Renal cortical epithelial cell (primary cell): ENCODE measurements at regions not wholly inside any gene's neighbourhood (a gene's known extent, or its start where the extent isn't known, plus 50 kb on each side); places are given as distances from the start of the nearest gene placed in this dataset.

ENCODE experiments used
- DNase-seq: peaks from one replicate; pipeline ENCODE4 v3.0.0-alpha.2; 2011; ENCODE audit warnings: low read depth

GRCh38 chr1:79787631-79788030 is 781.1 kb upstream of the ADGRL4 start:
- DNase-seq = no peak

- DNase-seq = no peak
Observed at GRCh38 chr1:79785964-79786363, 779.4 kb upstream of the ADGRL4 start.

GRCh38 chr1:79785561-79785960 is 779.0 kb upstream of the ADGRL4 start:
- no peak for DNase-seq

- no peak for DNase-seq
Observed at GRCh38 chr1:79781261-79781660, 774.7 kb upstream of the ADGRL4 start.

GRCh38 chr1:79777481-79778219 is 771.1 kb upstream of the ADGRL4 start:
- DNase-seq = no peak

DNA sequence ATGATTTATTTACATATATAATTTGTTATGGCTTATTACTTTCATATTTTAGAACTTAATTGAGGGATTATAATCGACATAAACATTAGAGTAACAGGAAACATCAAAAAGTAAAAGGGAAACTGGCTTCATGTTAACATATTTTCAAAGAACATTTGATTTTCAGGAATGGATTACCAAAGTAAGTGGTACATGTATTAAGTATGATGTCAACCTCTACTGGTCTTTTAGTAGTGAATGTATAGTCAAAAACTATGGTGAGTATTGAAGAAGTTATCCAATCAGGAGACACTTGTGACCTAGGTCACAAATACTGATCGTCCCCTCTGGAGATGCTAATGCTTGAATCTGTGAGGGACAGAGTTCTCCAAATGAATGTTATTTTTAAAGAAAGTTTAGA is 768.9 kb upstream of the ADGRL4 start:
- DNase-seq = no peak

GRCh38 chr1:79773385-79773784 is 766.9 kb upstream of the ADGRL4 start:
- no peak for DNase-seq

DNA sequence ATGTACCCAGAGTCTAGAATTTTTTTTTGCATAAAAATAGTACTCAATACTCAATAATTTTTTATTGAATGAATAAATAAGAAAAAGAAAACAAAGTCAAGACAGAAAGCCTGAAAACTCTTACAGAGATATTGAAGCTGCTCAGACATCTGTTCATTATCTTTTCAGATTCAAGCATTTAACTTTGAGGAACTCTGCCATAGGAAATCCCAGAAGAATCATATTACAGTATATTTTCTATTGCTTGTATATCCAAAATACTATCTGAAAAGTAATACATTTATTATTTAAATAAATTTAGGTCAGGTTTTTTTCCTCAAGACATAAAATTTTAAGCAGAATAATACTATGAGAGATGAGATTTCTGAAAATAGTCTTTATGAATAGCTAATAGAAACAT is 755.9 kb upstream of the ADGRL4 start:
- DNase-seq = no peak

DNA sequence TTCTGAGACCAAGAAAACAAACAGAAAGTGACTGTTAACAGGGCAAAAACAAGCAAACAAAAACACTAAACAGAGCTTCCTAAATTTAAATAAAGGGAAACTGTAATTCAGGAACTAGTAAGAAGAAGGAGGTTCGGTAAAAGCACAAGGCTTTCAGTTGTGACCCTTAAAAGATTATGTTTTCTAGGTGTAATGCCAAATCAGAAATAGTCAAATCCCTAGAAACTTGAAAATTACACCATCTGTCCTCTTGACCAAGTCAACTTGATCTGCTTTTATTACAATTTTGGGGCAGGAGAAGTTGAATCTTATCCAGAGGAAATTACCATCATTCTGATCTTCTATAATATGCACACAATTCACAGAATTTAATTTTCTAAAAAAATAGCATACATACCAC is 754.0 kb upstream of the ADGRL4 start:
- DNase-seq = no peak

- peak; percentile 55 for DNase-seq
Observed at GRCh38 chr1:79749607-79750006, 743.1 kb upstream of the ADGRL4 start.

- DNase-seq = no peak
Observed at GRCh38 chr1:79745929-79746328, 739.4 kb upstream of the ADGRL4 start.

DNA sequence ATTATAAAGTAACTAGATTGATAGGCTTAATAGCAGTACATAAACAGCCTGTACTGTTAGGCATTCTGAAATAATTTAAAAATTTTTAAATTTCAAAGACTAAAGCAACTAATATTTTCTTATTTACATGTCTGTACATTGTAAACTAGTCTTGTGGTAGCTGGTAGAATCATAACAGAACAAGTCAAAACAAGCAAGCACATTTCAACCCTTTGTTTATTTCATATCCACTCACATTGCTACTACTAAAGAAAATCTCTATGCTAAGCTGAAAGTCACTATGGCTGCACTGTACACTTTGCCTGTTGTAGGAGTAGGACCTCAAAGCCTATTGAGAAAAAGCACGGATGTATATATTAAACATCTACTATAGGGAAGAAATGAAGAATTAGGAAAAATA is 738.2 kb upstream of the ADGRL4 start:
- no peak for DNase-seq

- no peak for DNase-seq
Observed at GRCh38 chr1:79741720-79742421, 735.3 kb upstream of the ADGRL4 start.

GRCh38 chr1:79738101-79738500 is 731.6 kb upstream of the ADGRL4 start:
- no peak for DNase-seq

DNA sequence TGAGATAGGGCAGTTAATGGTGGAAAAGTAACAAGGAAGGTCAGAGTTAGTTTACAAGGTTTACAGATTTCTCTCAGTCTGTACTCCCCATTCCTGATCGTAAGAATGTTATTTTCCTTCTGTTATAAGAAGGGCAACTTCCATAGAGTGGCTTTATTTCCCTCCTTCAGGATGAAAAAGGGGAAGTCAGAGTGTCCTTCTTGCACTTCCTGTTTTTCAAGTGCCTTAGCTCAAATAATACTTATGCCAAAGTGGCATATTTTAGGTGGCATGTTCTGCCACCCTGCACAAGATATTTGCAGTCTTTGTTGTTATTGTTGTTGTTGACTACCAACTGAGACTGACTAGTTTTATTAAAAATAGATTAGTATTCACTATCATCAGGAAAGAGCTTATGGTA is 730.7 kb upstream of the ADGRL4 start:
- DNase-seq = no peak

- DNase-seq = no peak
Observed at GRCh38 chr1:79732950-79733349, 726.4 kb upstream of the ADGRL4 start.

DNA sequence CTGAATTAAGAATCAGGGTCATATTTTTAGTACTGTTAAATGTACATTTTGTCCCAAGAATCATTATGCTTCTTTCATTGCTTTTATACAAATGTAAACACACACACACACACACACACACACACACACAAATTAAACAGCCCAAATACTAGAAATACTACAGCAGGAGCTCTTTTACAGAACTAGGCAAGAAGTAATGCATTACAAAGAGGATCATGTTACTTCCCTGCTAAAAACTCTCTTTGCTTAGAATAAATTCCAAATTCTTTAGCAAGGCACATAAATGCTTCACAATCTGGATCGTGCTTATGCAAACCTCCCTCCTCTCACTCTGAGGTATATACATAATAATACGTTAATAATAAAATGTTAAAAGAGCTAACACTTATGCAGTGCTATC is 720.4 kb upstream of the ADGRL4 start:
- DNase-seq = no peak

- no peak for DNase-seq
Observed at GRCh38 chr1:79726321-79726720, 719.8 kb upstream of the ADGRL4 start.

DNA sequence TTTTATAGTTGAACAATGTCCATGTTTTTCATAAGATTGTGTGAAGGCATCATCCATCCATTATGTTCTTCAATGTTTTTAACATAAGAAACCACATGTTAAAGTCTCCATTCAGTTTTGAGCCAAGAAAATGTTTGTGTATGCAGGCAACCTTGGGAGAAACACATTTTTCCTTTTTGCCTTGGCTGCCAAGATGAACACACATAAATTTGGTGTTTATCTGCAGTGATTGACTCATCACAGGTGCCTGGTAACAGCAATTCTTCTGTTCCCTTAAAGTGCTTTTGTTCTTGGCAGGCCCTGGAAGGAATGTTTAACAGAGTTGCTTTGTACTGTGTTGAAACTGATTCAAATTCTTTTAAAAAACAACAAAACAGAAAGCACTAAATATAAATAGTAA is 709.9 kb upstream of the ADGRL4 start:
- DNase-seq = peak; percentile 97

- DNase-seq = no peak
Observed at GRCh38 chr1:79714664-79715063, 708.1 kb upstream of the ADGRL4 start.

GRCh38 chr1:79711001-79711431 is 704.5 kb upstream of the ADGRL4 start:
- DNase-seq = peak; percentile 96

GRCh38 chr1:79708646-79709265 is 702.2 kb upstream of the ADGRL4 start:
- no peak for DNase-seq

DNA sequence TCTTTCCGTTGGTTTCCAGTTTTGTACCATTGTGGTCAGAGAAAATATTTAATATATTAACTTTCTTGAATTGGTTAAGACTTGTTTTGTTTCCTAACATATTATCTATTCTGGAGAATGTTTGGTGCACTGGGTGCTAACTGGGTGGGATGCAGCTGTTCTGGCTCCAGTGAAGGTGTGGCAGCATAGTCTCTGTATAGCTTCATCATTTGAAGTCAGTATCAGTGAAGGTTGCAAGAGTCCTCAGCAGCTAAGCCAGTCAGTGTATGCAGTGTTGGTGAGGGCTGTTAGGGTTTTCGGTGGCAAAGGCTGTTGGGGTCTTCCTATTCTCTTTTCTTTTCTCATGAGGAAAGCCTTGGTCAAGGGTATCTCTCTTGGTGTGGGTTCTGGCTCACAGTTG is 698.7 kb upstream of the ADGRL4 start:
- no peak for DNase-seq
